ENCODE measurements at regions not wholly inside any gene's neighbourhood (a gene's known extent, or its start where the extent isn't known, plus 50 kb on each side); places are given as distances from the start of the nearest gene placed in this dataset.
"Not testable (repeated sequence)": the region's sequence is repeated elsewhere in the genome, so short reads cannot be mapped to it uniquely, and the experiment has no call there.

DNA sequence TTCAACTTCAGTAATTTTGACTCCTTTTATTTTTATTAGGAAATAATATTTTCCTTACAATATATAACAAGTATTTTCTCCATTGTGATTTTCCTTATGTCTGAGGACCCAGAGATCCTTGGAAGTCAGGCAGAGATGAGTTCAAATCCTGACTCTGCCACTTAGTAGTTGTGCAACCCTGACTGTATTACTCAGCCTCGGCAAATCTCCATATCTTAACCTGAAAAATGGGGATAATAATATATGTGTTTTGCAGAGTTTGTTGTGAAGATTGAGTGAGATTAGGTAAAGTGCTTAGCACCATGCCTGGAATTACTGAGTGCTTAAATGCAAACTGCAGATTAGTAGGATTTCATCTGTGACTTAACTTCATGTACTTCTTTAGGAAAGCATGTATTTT is 120.5 kb upstream of the KLF14 start:
- H3K4me1 Mint-ChIP-seq (ENCODE audit: low read depth), result no peaks in the 10 kb centered on the region

DNA sequence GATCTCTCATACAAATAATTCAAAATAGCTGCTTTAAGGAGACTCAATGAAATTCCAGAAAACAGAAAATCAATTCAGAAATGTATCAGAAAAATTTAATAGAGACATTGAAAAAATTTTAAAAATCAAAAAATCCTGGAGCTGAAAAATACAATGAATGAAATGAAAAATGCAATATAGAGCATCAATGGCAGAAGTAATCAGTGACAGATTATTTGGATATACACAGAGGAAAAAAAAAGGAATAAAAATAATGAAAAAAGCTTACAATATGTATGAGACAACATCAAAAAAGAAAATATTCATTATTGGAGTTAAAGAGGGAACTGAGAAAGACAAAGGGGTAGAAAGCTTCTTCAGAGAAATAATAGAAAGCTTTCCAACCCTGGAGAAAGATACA is 122.9 kb upstream of the KLF14 start:
- H3K27ac Mint-ChIP-seq, result no peak overlapping the region
- peaks cover 71% of the 10 kb centered on the region for H3K36me3 Mint-ChIP-seq (ENCODE audit: low read depth)
- intact Hi-C loops (cut with micrococcal nuclease), result no loop called here
- no peaks in the 10 kb centered on the region for H3K4me1 Mint-ChIP-seq (ENCODE audit: low read depth)
- no peaks in the 10 kb centered on the region for H3K27me3 Mint-ChIP-seq (ENCODE audit: insufficient read depth)
- peaks cover 49% of the 10 kb centered on the region for H3K9me3 Mint-ChIP-seq
- DNase-seq (ENCODE audit: low spot score), result no peak
- no peak overlapping the region for H3K4me3 Mint-ChIP-seq

More for the DNA sequence above, 120.5 kb upstream of the KLF14 start:
- DNase-seq (ENCODE audit: low spot score), result no peak
- Mint-ChIP-seq H3K27ac (no peak overlapping the region), H3K27me3 (ENCODE audit: insufficient read depth) (no peaks in the 10 kb centered on the region), H3K36me3 (ENCODE audit: low read depth) (peaks cover 49% of the 10 kb centered on the region), H3K4me3 (no peak overlapping the region), H3K9me3 (peaks cover 31% of the 10 kb centered on the region)
- intact Hi-C loops (cut with micrococcal nuclease), result no loop called here

DNA sequence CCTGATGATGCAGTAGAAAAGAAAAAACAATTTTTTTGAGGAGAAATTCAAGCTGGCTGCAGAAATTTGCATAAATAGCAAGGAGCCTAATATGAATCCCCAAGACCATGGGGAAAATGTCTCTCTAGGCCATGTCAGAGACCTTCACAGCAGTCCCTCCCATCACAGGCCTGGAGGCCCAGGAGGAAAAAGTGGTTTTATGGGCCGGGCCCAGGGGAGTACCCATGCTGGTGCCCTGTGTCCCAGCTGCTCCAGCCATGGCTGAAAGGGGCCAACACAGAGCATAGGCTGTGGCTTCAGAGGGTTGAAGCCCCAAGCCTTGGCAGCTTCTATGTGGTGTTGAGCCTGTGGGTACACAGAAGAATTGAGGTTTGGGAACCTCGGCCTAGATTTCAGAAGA is 126.8 kb upstream of the KLF14 start:
- H3K4me1 Mint-ChIP-seq (ENCODE audit: low read depth); intact Hi-C loops (cut with micrococcal nuclease); DNase-seq (ENCODE audit: low spot score); H3K27ac Mint-ChIP-seq; H3K4me3 Mint-ChIP-seq; H3K27me3 Mint-ChIP-seq (ENCODE audit: insufficient read depth): not testable (repeated sequence)
- Mint-ChIP-seq H3K9me3 (peaks cover 71% of the 10 kb centered on the region), H3K36me3 (ENCODE audit: low read depth) (peaks cover 92% of the 10 kb centered on the region)

DNA sequence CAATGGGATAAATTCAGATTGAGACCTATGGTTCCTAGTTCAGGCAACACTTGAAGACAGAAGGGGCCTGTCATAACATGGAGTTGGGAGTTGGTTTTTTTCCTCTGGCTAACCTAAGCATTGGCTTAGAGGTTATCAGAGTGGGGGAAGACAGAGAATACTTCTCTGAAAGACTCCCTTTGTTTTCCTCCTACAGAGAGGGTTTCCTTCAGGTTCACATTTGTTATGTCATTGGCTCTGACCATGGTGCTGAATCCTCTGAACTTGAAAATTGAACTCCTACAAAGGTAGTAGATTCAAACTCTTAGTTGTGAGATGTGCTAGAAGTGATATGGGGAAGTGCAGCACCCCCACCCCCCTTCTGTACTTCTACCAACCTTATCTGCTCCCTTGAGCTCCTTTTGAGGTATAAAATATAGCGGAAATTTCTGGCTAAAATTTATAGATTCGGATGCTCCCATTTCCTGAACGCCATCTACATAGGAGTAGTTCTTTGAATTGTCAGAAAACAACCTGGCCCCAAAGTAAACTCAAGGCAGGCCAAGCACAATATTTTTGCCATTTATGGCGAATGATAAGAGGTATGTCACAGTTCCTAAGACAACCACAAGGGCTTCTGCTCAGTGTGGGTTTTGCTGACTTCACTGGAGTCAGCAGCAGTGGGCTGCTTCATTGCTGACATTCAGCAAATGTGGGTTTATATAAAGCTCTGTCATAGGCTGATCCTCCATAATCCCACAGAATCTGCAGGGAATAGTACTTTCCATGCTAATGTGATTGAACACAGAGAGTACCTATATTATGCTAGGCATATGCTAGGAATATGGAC is 131.6 kb upstream of the KLF14 start:
- Mint-ChIP-seq H3K4me3 (no peak overlapping the region), H3K9me3 (peaks cover 31% of the 10 kb centered on the region), H3K27ac (peak overlapping the region; percentile 22), H3K27me3 (ENCODE audit: insufficient read depth) (no peaks in the 10 kb centered on the region), H3K36me3 (ENCODE audit: low read depth) (peaks cover 80% of the 10 kb centered on the region), H3K4me1 (ENCODE audit: low read depth) (peaks cover 6% of the 10 kb centered on the region)
- no peak for DNase-seq (ENCODE audit: low spot score)
- intact Hi-C loops (cut with micrococcal nuclease), result no loop called here

- H3K4me1 Mint-ChIP-seq (ENCODE audit: low read depth), result peaks cover 6% of the 10 kb centered on the region
Observed at GRCh38 chr7:130867039-130867438, 133.0 kb upstream of the KLF14 start.

GRCh38 chr7:130867581-130868136 is 133.7 kb upstream of the KLF14 start:
- intact Hi-C loops (cut with micrococcal nuclease), result no loop called here

More at GRCh38 chr7:130867039-130867438, 133.0 kb upstream of the KLF14 start:
- DNase-seq (ENCODE audit: low spot score), result no peak
- H3K4me3 Mint-ChIP-seq, result no peak overlapping the region
- H3K27me3 Mint-ChIP-seq (ENCODE audit: insufficient read depth), result no peaks in the 10 kb centered on the region
- H3K36me3 Mint-ChIP-seq (ENCODE audit: low read depth), result peaks cover 76% of the 10 kb centered on the region
- H3K9me3 Mint-ChIP-seq, result peaks cover 22% of the 10 kb centered on the region
- intact Hi-C loops (cut with micrococcal nuclease), result no loop called here
- no peak overlapping the region for H3K27ac Mint-ChIP-seq

DNA sequence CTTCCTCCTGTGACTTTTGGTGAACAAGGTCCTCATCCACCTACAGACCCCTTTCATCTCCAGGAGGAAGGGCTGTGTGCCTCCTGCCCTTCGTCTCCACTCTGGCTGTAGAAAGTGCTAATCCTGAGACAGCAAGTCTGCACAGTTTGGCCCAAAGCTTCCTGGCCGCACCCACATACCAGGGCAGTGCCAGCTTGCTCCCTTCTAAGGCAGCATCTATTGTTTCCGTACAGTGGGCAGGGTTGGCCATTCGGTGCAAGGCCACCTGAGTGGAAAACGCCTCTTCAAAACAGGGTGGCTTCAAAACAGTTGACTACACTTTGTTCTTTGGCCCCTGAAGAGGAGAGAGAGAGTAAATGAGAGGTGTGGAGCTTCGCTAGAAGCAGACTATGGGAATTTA is 134.1 kb upstream of the KLF14 start:
- H3K36me3 Mint-ChIP-seq (ENCODE audit: low read depth), result peaks cover 73% of the 10 kb centered on the region
- no peak overlapping the region for H3K27ac Mint-ChIP-seq
- H3K4me1 Mint-ChIP-seq (ENCODE audit: low read depth), result peaks cover 6% of the 10 kb centered on the region
- no peaks in the 10 kb centered on the region for H3K27me3 Mint-ChIP-seq (ENCODE audit: insufficient read depth)
- DNase-seq (ENCODE audit: low spot score), result no peak
- H3K9me3 Mint-ChIP-seq, result peaks cover 14% of the 10 kb centered on the region
- no peak overlapping the region for H3K4me3 Mint-ChIP-seq
- intact Hi-C loops (cut with micrococcal nuclease), result no loop called here

More at GRCh38 chr7:130867581-130868136, 133.7 kb upstream of the KLF14 start:
- H3K9me3 Mint-ChIP-seq, result peaks cover 17% of the 10 kb centered on the region
- H3K4me1 Mint-ChIP-seq (ENCODE audit: low read depth), result peaks cover 6% of the 10 kb centered on the region
- H3K36me3 Mint-ChIP-seq (ENCODE audit: low read depth), result peaks cover 75% of the 10 kb centered on the region
- H3K27me3 Mint-ChIP-seq (ENCODE audit: insufficient read depth), result no peaks in the 10 kb centered on the region
- no peak overlapping the region for H3K27ac Mint-ChIP-seq
- H3K4me3 Mint-ChIP-seq, result no peak overlapping the region
- DNase-seq (ENCODE audit: low spot score), result no peak

DNA sequence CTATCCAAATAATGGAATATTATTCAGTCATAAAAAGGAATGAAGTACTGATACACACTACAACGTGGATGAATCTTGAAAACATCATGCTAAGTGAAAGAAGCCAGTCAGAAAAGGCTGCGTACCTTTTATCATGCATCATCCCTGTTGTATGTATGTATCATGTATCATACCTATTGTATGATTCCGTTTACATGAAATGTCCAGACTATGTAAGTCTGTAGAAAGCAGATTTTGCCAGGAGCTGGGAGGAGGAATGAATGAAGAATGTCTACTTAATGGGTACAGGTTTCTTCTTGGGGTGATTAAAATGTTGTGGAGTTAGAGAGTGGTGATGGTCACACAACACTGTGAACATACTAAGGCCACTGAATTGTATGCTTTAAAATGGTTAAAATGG is 135.9 kb upstream of the KLF14 start:
- H3K4me3 Mint-ChIP-seq, result no peak overlapping the region
- H3K4me1 Mint-ChIP-seq (ENCODE audit: low read depth), result peaks cover 10% of the 10 kb centered on the region
- H3K27ac Mint-ChIP-seq, result no peak overlapping the region
- H3K27me3 Mint-ChIP-seq (ENCODE audit: insufficient read depth), result no peaks in the 10 kb centered on the region
- intact Hi-C loops (cut with micrococcal nuclease), result no loop called here
- DNase-seq (ENCODE audit: low spot score), result no peak
- no peaks in the 10 kb centered on the region for H3K9me3 Mint-ChIP-seq
- H3K36me3 Mint-ChIP-seq (ENCODE audit: low read depth), result peaks cover 72% of the 10 kb centered on the region

DNA sequence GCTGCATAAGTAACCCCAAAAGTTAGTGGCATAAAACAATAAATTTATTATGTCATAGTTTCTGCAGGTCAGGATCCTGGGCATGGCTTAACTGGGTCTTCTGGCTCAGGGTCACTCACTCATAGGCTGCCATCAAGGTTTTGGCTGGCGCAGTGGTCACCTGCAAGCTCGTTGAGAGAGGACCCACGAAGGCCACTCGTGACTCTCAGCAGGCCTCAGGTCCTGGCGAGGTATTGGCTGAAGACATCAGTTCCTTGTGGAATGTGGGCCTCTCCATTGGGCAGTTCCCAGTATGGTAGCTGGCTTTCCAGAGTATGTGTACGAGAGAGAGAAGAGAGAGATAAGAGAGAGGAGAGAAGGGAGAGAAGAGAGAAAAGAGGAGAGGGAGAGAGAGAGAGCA is 138.3 kb upstream of the KLF14 start:
- intact Hi-C loops (cut with micrococcal nuclease), result no loop called here
- Mint-ChIP-seq H3K27me3 (ENCODE audit: insufficient read depth) (no peaks in the 10 kb centered on the region), H3K27ac (peak overlapping the region; percentile 9), H3K4me1 (ENCODE audit: low read depth) (peaks cover 13% of the 10 kb centered on the region), H3K9me3 (no peaks in the 10 kb centered on the region), H3K4me3 (no peak overlapping the region), H3K36me3 (ENCODE audit: low read depth) (peaks cover 59% of the 10 kb centered on the region)
- no peak for DNase-seq (ENCODE audit: low spot score)

GRCh38 chr7:130872756-130873448 is 138.9 kb upstream of the KLF14 start:
- peaks cover 57% of the 10 kb centered on the region for H3K36me3 Mint-ChIP-seq (ENCODE audit: low read depth)
- no peaks in the 10 kb centered on the region for H3K9me3 Mint-ChIP-seq
- H3K27me3 Mint-ChIP-seq (ENCODE audit: insufficient read depth), result no peaks in the 10 kb centered on the region
- H3K4me1 Mint-ChIP-seq (ENCODE audit: low read depth), result peaks cover 17% of the 10 kb centered on the region
- peak overlapping the region; percentile 9 for H3K27ac Mint-ChIP-seq
- intact Hi-C loops (cut with micrococcal nuclease), result no loop called here
- DNase-seq (ENCODE audit: low spot score), result no peak
- no peak overlapping the region for H3K4me3 Mint-ChIP-seq

GRCh38 chr7:130874071-130874915 is 140.3 kb upstream of the KLF14 start:
- no peaks in the 10 kb centered on the region for H3K9me3 Mint-ChIP-seq

GRCh38 chr7:130875265-130875741 is 141.3 kb upstream of the KLF14 start:
- Mint-ChIP-seq H3K4me1 (ENCODE audit: low read depth) (peaks cover 22% of the 10 kb centered on the region), H3K9me3 (no peaks in the 10 kb centered on the region), H3K4me3 (no peak overlapping the region), H3K27ac (peak overlapping the region; percentile 45), H3K36me3 (ENCODE audit: low read depth) (peaks cover 51% of the 10 kb centered on the region), H3K27me3 (ENCODE audit: insufficient read depth) (no peaks in the 10 kb centered on the region)
- intact Hi-C loops (cut with micrococcal nuclease), result loop anchor here (1.0 kb wide), 1 partner anchor 165 kb away; no protein-coding TSS in a partner anchor
- peak; percentile 20 for DNase-seq (ENCODE audit: low spot score)

More at GRCh38 chr7:130874071-130874915, 140.3 kb upstream of the KLF14 start:
- no peaks in the 10 kb centered on the region for H3K27me3 Mint-ChIP-seq (ENCODE audit: insufficient read depth)
- peaks cover 53% of the 10 kb centered on the region for H3K36me3 Mint-ChIP-seq (ENCODE audit: low read depth)
- DNase-seq (ENCODE audit: low spot score), result no peak
- H3K27ac Mint-ChIP-seq, result peak overlapping the region; percentile 45
- H3K4me3 Mint-ChIP-seq, result no peak overlapping the region
- peaks cover 22% of the 10 kb centered on the region for H3K4me1 Mint-ChIP-seq (ENCODE audit: low read depth)
- intact Hi-C loops (cut with micrococcal nuclease), result no loop called here

Data from activated T-helper 1 cell treated with anti-CD3 and anti-CD28 coated beads, Interleukin-12 subunit alpha, Interleukin-12 subunit beta, Interleukin-2, Interleukin-4 antibody, amounts not matched to agents 30 ng/mL and 10 ng/mL and 1 ng/mL, durations not matched to agents 14 hours and 24 hours and 36 hours (primary cell).